ENCODE measurements at regions not wholly inside any gene's neighbourhood (a gene's known extent, or its start where the extent isn't known, plus 50 kb on each side); places are given as distances from the start of the nearest gene placed in this dataset.

DNA sequence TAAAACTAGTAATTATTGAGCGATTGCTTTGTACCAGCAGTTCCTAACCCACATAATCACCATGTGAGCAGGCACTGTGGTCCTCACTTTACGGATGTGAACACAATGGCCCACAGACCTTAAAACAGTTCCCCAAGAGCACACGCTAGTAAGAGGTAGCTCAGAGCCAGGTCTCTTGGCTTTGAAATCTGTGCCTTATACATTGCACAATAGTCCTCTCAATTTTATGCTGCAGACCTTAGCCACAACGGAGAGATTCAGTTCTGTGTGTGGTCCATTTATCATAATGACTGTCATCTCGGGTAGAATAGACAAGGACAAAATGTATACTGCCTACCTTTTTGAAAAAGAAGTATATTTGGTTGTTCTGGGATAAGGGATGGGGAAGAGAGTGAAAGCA lies 289.0 kb upstream of the ANKRD55 start:
- H3K27me3 ChIP-seq = no peaks in the 10 kb centered on the region
- H3K27ac ChIP-seq = no peak overlapping the region
- intact Hi-C loops (cut with DNase I; ENCODE audit: low total_unique reads) = no loop called here
- no peaks in the 10 kb centered on the region for H3K9me3 ChIP-seq
- peaks cover 8 to 38% (median 24%) of the 10 kb centered on the region in 4 donors for H3K4me1 ChIP-seq
- no peak overlapping the region for H3K4me3 ChIP-seq
- H3K36me3 ChIP-seq = no peaks in the 10 kb centered on the region
- DNase-seq = no peak
- TF ChIP-seq, protein P1, sequence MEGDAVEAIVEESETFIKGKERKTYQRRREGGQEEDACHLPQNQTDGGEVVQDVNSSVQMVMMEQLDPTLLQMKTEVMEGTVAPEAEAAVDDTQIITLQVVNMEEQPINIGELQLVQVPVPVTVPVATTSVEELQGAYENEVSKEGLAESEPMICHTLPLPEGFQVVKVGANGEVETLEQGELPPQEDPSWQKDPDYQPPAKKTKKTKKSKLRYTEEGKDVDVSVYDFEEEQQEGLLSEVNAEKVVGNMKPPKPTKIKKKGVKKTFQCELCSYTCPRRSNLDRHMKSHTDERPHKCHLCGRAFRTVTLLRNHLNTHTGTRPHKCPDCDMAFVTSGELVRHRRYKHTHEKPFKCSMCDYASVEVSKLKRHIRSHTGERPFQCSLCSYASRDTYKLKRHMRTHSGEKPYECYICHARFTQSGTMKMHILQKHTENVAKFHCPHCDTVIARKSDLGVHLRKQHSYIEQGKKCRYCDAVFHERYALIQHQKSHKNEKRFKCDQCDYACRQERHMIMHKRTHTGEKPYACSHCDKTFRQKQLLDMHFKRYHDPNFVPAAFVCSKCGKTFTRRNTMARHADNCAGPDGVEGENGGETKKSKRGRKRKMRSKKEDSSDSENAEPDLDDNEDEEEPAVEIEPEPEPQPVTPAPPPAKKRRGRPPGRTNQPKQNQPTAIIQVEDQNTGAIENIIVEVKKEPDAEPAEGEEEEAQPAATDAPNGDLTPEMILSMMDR (IDR thresholded peaks at IDR 0.05) = no peak

DNA sequence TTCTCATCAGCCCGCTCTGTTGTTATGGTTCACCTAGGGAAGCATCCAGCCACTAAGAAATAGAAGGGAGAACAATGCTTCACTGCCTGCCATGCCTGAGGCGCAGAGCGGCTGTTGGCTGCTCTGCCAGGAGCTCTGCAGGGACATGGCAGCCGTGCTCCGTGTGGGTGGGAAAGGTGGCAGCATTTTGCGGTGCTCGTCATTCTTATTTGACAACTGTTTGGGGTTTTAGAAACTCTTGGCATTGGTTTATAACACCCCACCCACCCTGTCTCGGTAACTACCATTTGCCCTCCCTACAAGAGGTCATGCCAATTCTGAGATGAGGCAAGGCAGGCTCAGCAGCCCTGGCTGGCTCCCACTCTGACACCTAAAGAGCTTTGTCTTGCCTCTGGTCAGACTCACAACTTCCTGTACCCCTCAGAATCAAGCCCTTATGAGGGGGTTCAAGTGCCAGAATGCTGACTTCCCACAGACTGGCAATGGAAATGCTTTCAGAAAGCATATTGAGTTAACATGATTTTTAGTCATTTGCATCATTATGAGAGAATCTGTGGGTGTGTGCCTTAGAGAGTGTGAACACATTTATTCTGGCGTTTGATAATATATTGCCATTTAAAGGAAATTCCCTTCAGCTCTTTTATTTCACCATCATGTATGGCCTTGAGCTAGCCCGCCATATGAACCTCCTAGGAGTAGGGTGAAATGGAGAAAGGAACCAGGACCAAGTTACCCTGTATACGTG lies 288.0 kb upstream of the ANKRD55 start:
- intact Hi-C loops (cut with DNase I; ENCODE audit: low total_unique reads) = no loop called here
- H3K9me3 ChIP-seq = no peaks in the 10 kb centered on the region
- H3K4me1 ChIP-seq = peaks cover 8 to 36% (median 27%) of the 10 kb centered on the region in 4 donors
- no peaks in the 10 kb centered on the region for H3K36me3 ChIP-seq
- H3K27ac ChIP-seq = no peak overlapping the region
- TF ChIP-seq, protein P1 (IDR thresholded peaks at IDR 0.05) = no peak
- H3K27me3 ChIP-seq = no peaks in the 10 kb centered on the region
- DNase-seq = no peak
- H3K4me3 ChIP-seq = no peak overlapping the region

DNA sequence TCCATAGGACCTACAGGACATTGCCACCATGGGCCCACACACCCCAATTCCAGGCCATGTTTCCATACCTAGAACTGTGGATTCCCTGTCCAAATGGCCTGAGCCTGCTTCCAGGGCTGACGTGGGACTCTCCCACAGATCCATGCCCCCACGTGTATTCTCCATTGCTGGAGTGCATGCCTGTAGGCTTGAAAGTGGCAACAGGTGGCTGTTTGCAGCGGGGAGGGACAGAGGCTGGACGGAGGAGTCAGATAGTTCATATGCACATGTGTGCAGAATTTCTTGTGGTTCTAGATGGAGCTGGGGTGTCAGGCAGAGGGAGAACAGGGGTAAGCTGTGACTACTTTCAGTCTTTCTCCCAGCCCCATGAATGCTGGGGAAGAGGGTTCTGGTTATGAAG lies 285.7 kb upstream of the ANKRD55 start:
- peaks cover 8 to 28% (median 14%) of the 10 kb centered on the region in 4 donors for H3K4me1 ChIP-seq
- H3K4me3 ChIP-seq = no peak overlapping the region
- no peaks in the 10 kb centered on the region for H3K36me3 ChIP-seq
- TF ChIP-seq, protein P1 (IDR thresholded peaks at IDR 0.05) = no peak
- no peaks in the 10 kb centered on the region for H3K27me3 ChIP-seq
- intact Hi-C loops (cut with DNase I; ENCODE audit: low total_unique reads) = no loop called here
- H3K9me3 ChIP-seq = no peaks in the 10 kb centered on the region
- no peak overlapping the region for H3K27ac ChIP-seq
- DNase-seq = no peak

DNA sequence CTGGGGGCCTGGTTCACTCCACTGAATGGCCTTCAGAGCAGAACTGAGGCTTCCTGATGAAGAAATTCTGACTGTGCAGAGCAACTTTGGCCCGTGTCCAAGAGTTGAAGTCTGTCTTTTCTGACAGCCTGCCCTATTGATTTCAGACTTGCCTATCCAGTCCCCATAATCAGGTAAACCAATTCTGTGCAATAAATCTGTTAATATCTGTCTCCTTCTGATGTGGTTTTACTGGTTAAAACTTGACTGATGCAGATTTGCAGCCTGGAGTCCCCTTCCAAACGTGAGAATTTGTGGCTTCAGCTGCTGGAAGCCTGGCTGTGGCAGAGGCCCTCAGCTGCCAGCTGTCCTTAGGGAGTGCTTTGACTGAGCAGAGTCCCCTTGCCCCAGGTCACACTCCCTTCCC lies 283.9 kb upstream of the ANKRD55 start:
- H3K9me3 ChIP-seq = no peaks in the 10 kb centered on the region
- H3K27ac ChIP-seq = no peak overlapping the region
- TF ChIP-seq, protein P1 (IDR thresholded peaks at IDR 0.05) = no peak
- intact Hi-C loops (cut with DNase I; ENCODE audit: low total_unique reads) = no loop called here
- DNase-seq = peak in 1 of 2 donors; percentile 61
- no peak overlapping the region for H3K4me3 ChIP-seq
- H3K4me1 ChIP-seq = peaks cover 0 to 18% (median 7%) of the 10 kb centered on the region in 4 donors
- H3K27me3 ChIP-seq = no peaks in the 10 kb centered on the region
- no peaks in the 10 kb centered on the region for H3K36me3 ChIP-seq

DNA sequence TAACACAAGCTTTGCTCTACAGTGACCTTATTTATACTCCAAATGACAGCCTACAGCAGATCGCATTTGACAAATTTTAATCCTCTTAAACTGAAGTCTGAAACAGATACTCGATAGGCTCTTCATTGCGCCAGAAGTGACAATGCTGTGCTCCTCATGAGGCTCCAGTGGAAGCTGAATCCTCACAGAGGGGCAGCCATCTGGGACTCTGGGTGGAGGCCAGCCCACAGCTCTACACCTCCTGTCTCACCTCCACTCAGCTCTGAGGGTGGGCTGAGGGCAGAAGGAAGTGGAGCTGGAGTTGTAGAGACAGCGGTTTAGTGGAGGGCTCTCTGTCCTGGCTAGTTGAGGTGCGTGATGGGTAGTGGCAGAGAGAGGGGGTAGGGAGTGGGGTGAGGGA lies 283.3 kb upstream of the ANKRD55 start:
- no peak for DNase-seq
- intact Hi-C loops (cut with DNase I; ENCODE audit: low total_unique reads) = no loop called here
- H3K27ac ChIP-seq = no peak overlapping the region
- no peaks in the 10 kb centered on the region for H3K27me3 ChIP-seq
- TF ChIP-seq, protein P1 (IDR thresholded peaks at IDR 0.05) = no peak
- no peaks in the 10 kb centered on the region for H3K9me3 ChIP-seq
- H3K4me1 ChIP-seq = peaks cover 0 to 19% (median 7%) of the 10 kb centered on the region in 4 donors
- H3K36me3 ChIP-seq = no peaks in the 10 kb centered on the region
- no peak overlapping the region for H3K4me3 ChIP-seq

Data from tibial artery (tissue), 4 donors.